HepG2 (cell line): ENCODE measurements at regions not wholly inside any gene's neighbourhood (a gene's known extent, or its start where the extent isn't known, plus 50 kb on each side); places are given as distances from the start of the nearest gene placed in this dataset.

Experiments used
- ATAC-seq: fragments of 200-7000 bp; cut with Tn5 transposase; 3 replicates; pipeline ENCODE4 v1.9.1; 2020; ENCODE audit warnings: mild to moderate bottlenecking, moderate library complexity
- BruUV-seq: library from RNA; stranded (reverse); fragments of 400-500 nt; replicated peaks from 2 replicates; lab custom pipeline; 2021; lab: Mats Ljungman, UMichigan
- CTCF ChIA-PET: fragments of 300-600 bp; formaldehyde crosslinking; extraction: SDS; loops from one replicate; lab custom pipeline; 2021; ENCODE audit warnings: low total read pairs, inconsistent platforms, low intra/inter-chr PET ratio; lab: Yijun Ruan, JAX
- POLR2A ChIA-PET: fragments of 350-600 bp; sonication (Branson Sonifier 250); formaldehyde crosslinking; loops from one replicate; lab custom pipeline; 2020; ENCODE audit warnings: antibody characterized with exemption, inconsistent platforms; lab: Yijun Ruan, JAX
- DNase-seq: peaks from one replicate; pipeline ENCODE4 v3.0.0-alpha.2; 2015; ENCODE audit warnings: low spot score
- FAIRE-seq: peaks from 3 replicates; lab custom pipeline; 2011; peaks lifted over from hg19 to GRCh38; lab: Jason Lieb, UNC
- H2AFZ ChIP-seq: one replicate; pipeline ENCODE4 v1.6.1; 2011; ENCODE audit warnings: low read length, inconsistent platforms
- H3K27ac ChIP-seq: fragments of 300-600 bp; 3 replicates; pipeline ENCODE4 v1.8.0; 2011; ENCODE audit warnings: mixed run types, mild to moderate bottlenecking, mixed read lengths, low read length, inconsistent platforms; ENCODE audit not compliant: insufficient read depth; ENCODE audit errors: extremely low read length
- H3K27me3 ChIP-seq, 2 experiments: fragments of 200-600 bp in 1 of 2; 2 replicates in 1 of 2; 3 replicates in 1 of 2; pipeline versions ENCODE4 v1.6.0 to v1.8.0; 2011; ENCODE audit warnings: low read length in 2 of 2, mild to moderate bottlenecking in 2 of 2, moderate library complexity in 2 of 2, inconsistent platforms in 1 of 2; ENCODE audit not compliant: insufficient read depth in 2 of 2, control insufficient read depth in 1 of 2
- H3K36me3 ChIP-seq, 2 experiments: fragments of 200-600 bp in 1 of 2; replicated peaks in 1 of 2; 2 replicates in 1 of 2; 3 replicates in 1 of 2; pipeline versions ENCODE4 v1.5.1 to v1.8.0; 2011; ENCODE audit warnings: low read length in 2 of 2, inconsistent platforms in 1 of 2; ENCODE audit not compliant: insufficient read depth in 2 of 2, control insufficient read depth in 1 of 2
- H3K4me1 ChIP-seq: 2 replicates; pipeline ENCODE4 v1.5.1; 2012; ENCODE audit warnings: low read length, inconsistent platforms; ENCODE audit not compliant: insufficient read depth
- H3K4me2 ChIP-seq: 2 replicates; pipeline ENCODE4 v1.6.0; 2011; ENCODE audit warnings: low read depth, low read length, inconsistent platforms
- H3K4me3 ChIP-seq, 3 experiments: fragments of 200-600 bp in 1 of 3; sonication (generic), shearing (Covaris generic) in 1 of 3; replicated peaks in 1 of 3; 2 replicates each; pipeline ENCODE4 v1.5.1; 2011 to 2016; ENCODE audit warnings: low read length in 3 of 3, inconsistent platforms in 2 of 3, low read depth in 2 of 3, mild to moderate bottlenecking in 2 of 3, control low read depth in 1 of 3, mixed read lengths in 1 of 3; ENCODE audit not compliant: insufficient read depth in 1 of 3
- H3K79me2 ChIP-seq: one replicate; pipeline ENCODE4 v1.6.1; 2011; ENCODE audit warnings: low read length, inconsistent platforms; ENCODE audit not compliant: insufficient read depth
- H3K9ac ChIP-seq: 2 replicates; pipeline ENCODE4 v1.6.0; 2011; ENCODE audit warnings: mild to moderate bottlenecking, low read depth, low read length, inconsistent platforms; ENCODE audit not compliant: insufficient read depth
- H3K9me3 ChIP-seq: 2 replicates; pipeline ENCODE4 v1.5.1; 2012; ENCODE audit warnings: mild to moderate bottlenecking, low read length
- H4K20me1 ChIP-seq: 2 replicates; pipeline ENCODE4 v1.6.0; 2011; ENCODE audit warnings: inconsistent platforms, mild to moderate bottlenecking, low read length, moderate library complexity; ENCODE audit not compliant: insufficient read depth
- FOXM1 ChIP-seq: sonication (generic); formaldehyde crosslinking; IDR thresholded peaks from 2 replicates; pipeline ENCODE4 v1.5.0; 2020; ENCODE audit warnings: missing genetic modification reagents
- KLF16 ChIP-seq, 2 experiments: sonication (generic) in 1 of 2; formaldehyde crosslinking in 1 of 2; IDR thresholded peaks; 2 replicates each; pipeline versions ENCODE4 v1.6.1 to v1.8.0; 2016 to 2023; ENCODE audit warnings: missing genetic modification reagents in 2 of 2, missing compliant biosample characterization in 1 of 2
- POLR2AphosphoS2 ChIP-seq: IDR thresholded peaks from 2 replicates; pipeline ENCODE4 v1.6.1; 2011; ENCODE audit warnings: low read depth, low read length, improper control_type of control experiment
- SMARCE1 ChIP-seq: fragments of 450-650 bp; IDR thresholded peaks from 2 replicates; pipeline ENCODE4 v1.6.1; 2017; ENCODE audit warnings: borderline replicate concordance
- SP5 ChIP-seq: IDR thresholded peaks from 2 replicates; pipeline ENCODE4 v1.6.1; 2016; ENCODE audit warnings: low read depth, borderline replicate concordance
- ZNF124 ChIP-seq: sonication (generic); formaldehyde crosslinking; IDR thresholded peaks from 2 replicates; pipeline ENCODE4 v1.4.0; 2020; ENCODE audit warnings: missing genetic modification reagents
- whole genome bisulfite sequencing: methylation state at CpG from one replicate; pipeline ENCODE4 v1.1.6; 2017; ENCODE audit warnings: low lambda C conversion rate; 5-methylcytosine and 5-hydroxymethylcytosine counted together
- in situ Hi-C: cut with HindIII; loops from 2 replicates; pipeline ENCODE4 v1.10.0; 2017; ENCODE audit warnings: low pct_unique_long_range_greater_than_20kb; ENCODE audit not compliant: extremely low pct_ligation_motif_present
- intact Hi-C: fragments of 100-400 bp; cut with micrococcal nuclease; formaldehyde crosslinking; loops from one replicate; pipeline ENCODE4 v1.10.0; 2022; ENCODE audit not compliant: unreplicated experiment
- TF ChIP-seq, protein P1 (sequence below): fragments of 450-650 bp; IDR thresholded peaks from 2 replicates; pipeline ENCODE4 v1.6.1; 2017
- TF ChIP-seq, protein P2 (sequence below): sonication (generic); formaldehyde crosslinking; IDR thresholded peaks from 2 replicates; pipeline ENCODE4 v1.5.1; 2020; ENCODE audit warnings: missing genetic modification reagents, mild to moderate bottlenecking, borderline replicate concordance

GRCh38 chr1:219542828-219543518 lies 69.9 kb downstream of the ZC3H11B start:
- intact Hi-C loops = no loop called here

More at GRCh38 chr1:219542828-219543518, 69.9 kb downstream of the ZC3H11B start:
- H3K4me1 ChIP-seq = no peaks in the 10 kb centered on the region
- H3K36me3 ChIP-seq = no peaks in the 10 kb centered on the region
- TF ChIP-seq, protein P1, sequence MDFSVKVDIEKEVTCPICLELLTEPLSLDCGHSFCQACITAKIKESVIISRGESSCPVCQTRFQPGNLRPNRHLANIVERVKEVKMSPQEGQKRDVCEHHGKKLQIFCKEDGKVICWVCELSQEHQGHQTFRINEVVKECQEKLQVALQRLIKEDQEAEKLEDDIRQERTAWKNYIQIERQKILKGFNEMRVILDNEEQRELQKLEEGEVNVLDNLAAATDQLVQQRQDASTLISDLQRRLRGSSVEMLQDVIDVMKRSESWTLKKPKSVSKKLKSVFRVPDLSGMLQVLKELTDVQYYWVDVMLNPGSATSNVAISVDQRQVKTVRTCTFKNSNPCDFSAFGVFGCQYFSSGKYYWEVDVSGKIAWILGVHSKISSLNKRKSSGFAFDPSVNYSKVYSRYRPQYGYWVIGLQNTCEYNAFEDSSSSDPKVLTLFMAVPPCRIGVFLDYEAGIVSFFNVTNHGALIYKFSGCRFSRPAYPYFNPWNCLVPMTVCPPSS = no peak
- TF ChIP-seq POLR2AphosphoS2 = no peak
- no peak for TF ChIP-seq FOXM1 (CRISPR knock-in tag)
- no peak for TF ChIP-seq ZNF124 (CRISPR knock-in tag)
- no peak for TF ChIP-seq KLF16 (CRISPR knock-in tag; IDR thresholded peaks at IDR 0.05)
- no peak for TF ChIP-seq SP5 (CRISPR knock-in tag)
- no peak for TF ChIP-seq SMARCE1
- TF ChIP-seq, protein P2, sequence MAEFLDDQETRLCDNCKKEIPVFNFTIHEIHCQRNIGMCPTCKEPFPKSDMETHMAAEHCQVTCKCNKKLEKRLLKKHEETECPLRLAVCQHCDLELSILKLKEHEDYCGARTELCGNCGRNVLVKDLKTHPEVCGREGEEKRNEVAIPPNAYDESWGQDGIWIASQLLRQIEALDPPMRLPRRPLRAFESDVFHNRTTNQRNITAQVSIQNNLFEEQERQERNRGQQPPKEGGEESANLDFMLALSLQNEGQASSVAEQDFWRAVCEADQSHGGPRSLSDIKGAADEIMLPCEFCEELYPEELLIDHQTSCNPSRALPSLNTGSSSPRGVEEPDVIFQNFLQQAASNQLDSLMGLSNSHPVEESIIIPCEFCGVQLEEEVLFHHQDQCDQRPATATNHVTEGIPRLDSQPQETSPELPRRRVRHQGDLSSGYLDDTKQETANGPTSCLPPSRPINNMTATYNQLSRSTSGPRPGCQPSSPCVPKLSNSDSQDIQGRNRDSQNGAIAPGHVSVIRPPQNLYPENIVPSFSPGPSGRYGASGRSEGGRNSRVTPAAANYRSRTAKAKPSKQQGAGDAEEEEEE (CRISPR knock-in tag) = no peak
- H3K9me3 ChIP-seq = no peaks in the 10 kb centered on the region
- ATAC-seq (no peak), DNase-seq (no peak), FAIRE-seq (no peak)
- no peak overlapping the region for H3K27ac ChIP-seq
- no peaks in the 10 kb centered on the region for H4K20me1 ChIP-seq
- H3K4me2 ChIP-seq = no peak overlapping the region
- H3K79me2 ChIP-seq = no peaks in the 10 kb centered on the region
- no TSS peak for BruUV-seq
- in situ Hi-C loops = no loop called here
- H3K27me3 ChIP-seq = no peaks in the 10 kb centered on the region
- no peak overlapping the region for H3K4me3 ChIP-seq
- H2AFZ ChIP-seq = no peak overlapping the region
- H3K9ac ChIP-seq = no peak overlapping the region
- ChIA-PET CTCF (no interaction called here), POLR2A (no interaction called here)
- WGBS = 13% methylated on average over 5 of the region's 5 CpGs
